ENCODE measurements at regions not wholly inside any gene's neighbourhood (a gene's known extent, or its start where the extent isn't known, plus 50 kb on each side); places are given as distances from the start of the nearest gene placed in this dataset.

- no peak for TF ChIP-seq ATF2 (tag by site-specific recombination; IDR thresholded peaks at IDR 0.05; ENCODE audit: low read depth)
- TF ChIP-seq CTCF (tag by site-specific recombination; IDR thresholded peaks at IDR 0.05), result no peak
- no peak for TF ChIP-seq PATZ1 (tag by site-specific recombination; IDR thresholded peaks at IDR 0.05)
- no peak for TF ChIP-seq ZNF266 (tag by site-specific recombination; IDR thresholded peaks at IDR 0.05; ENCODE audit: low read depth)
- no peak for TF ChIP-seq ZNF513 (tag by site-specific recombination; IDR thresholded peaks at IDR 0.05)
- TF ChIP-seq ZNF423 (tag by site-specific recombination; IDR thresholded peaks at IDR 0.05), result no peak
- TF ChIP-seq ZNF274 (IDR thresholded peaks at IDR 0.05; ENCODE audit: low read length), result no peak
- TF ChIP-seq ZNF274 (tag by site-specific recombination; IDR thresholded peaks at IDR 0.05; ENCODE audit: borderline replicate concordance), result no peak
Measured at GRCh38 chr7:20559883-20560282, 55.6 kb upstream of the ABCB5 start.
